ENCODE measurements at regions not wholly inside any gene's neighbourhood (a gene's known extent, or its start where the extent isn't known, plus 50 kb on each side); places are given as distances from the start of the nearest gene placed in this dataset.
"Not testable (repeated sequence)": the region's sequence is repeated elsewhere in the genome, so short reads cannot be mapped to it uniquely, and the experiment has no call there.

- no peak for DNase-seq (ENCODE audit: low read depth)
- TF ChIP-seq CTCF (conservative IDR thresholded peaks at IDR 0.05; ENCODE audit: low read length): no peak
These were observed 347.7 kb upstream of the KIF2B start for GRCh38 chr17:53475002-53475401.

GRCh38 chr17:53472586-53472985 is 350.1 kb upstream of the KIF2B start:
- DNase-seq (ENCODE audit: low read depth): no peak
- H3K4me3 ChIP-seq (ENCODE audit: low read length): no peak overlapping the region
- TF ChIP-seq CTCF (conservative IDR thresholded peaks at IDR 0.05; ENCODE audit: low read length): no peak

More at GRCh38 chr17:53475002-53475401, 347.7 kb upstream of the KIF2B start:
- H3K4me3 ChIP-seq (ENCODE audit: low read length): no peak overlapping the region

- TF ChIP-seq CTCF (conservative IDR thresholded peaks at IDR 0.05; ENCODE audit: low read length): no peak
These were observed 351.2 kb upstream of the KIF2B start for GRCh38 chr17:53471514-53471913.

GRCh38 chr17:53470626-53471025 is 352.1 kb upstream of the KIF2B start:
- H3K4me3 ChIP-seq (ENCODE audit: low read length): no peak overlapping the region
- DNase-seq (ENCODE audit: low read depth): no peak
- TF ChIP-seq CTCF (conservative IDR thresholded peaks at IDR 0.05; ENCODE audit: low read length): no peak

More at GRCh38 chr17:53471514-53471913, 351.2 kb upstream of the KIF2B start:
- no peak overlapping the region for H3K4me3 ChIP-seq (ENCODE audit: low read length)
- DNase-seq (ENCODE audit: low read depth): no peak

GRCh38 chr17:53466733-53467132 is 356.0 kb upstream of the KIF2B start:
- no peak overlapping the region for H3K4me3 ChIP-seq (ENCODE audit: low read length)
- no peak for TF ChIP-seq CTCF (conservative IDR thresholded peaks at IDR 0.05; ENCODE audit: low read length)
- DNase-seq (ENCODE audit: low read depth): no peak

GRCh38 chr17:53464396-53464795 is 358.3 kb upstream of the KIF2B start:
- H3K4me3 ChIP-seq (ENCODE audit: low read length); DNase-seq (ENCODE audit: low read depth): not testable (repeated sequence)

GRCh38 chr17:53463363-53463762 is 359.4 kb upstream of the KIF2B start:
- H3K4me3 ChIP-seq (ENCODE audit: low read length): no peak overlapping the region
- TF ChIP-seq CTCF (conservative IDR thresholded peaks at IDR 0.05; ENCODE audit: low read length): no peak
- DNase-seq (ENCODE audit: low read depth): no peak

- no peak for TF ChIP-seq CTCF (conservative IDR thresholded peaks at IDR 0.05; ENCODE audit: low read length)
- no peak for DNase-seq (ENCODE audit: low read depth)
- H3K4me3 ChIP-seq (ENCODE audit: low read length): no peak overlapping the region
These were observed 360.3 kb upstream of the KIF2B start for GRCh38 chr17:53462393-53462811.

- not testable (repeated sequence) for DNase-seq (ENCODE audit: low read depth); H3K4me3 ChIP-seq (ENCODE audit: low read length)
These were observed 366.8 kb upstream of the KIF2B start for GRCh38 chr17:53455943-53456342.

Data from AG10803 (cell line).